SKM-1 (cell line): ENCODE measurements at regions not wholly inside any gene's neighbourhood (a gene's known extent, or its start where the extent isn't known, plus 50 kb on each side); places are given as distances from the start of the nearest gene placed in this dataset.
"Not testable (repeated sequence)": the region's sequence is repeated elsewhere in the genome, so short reads cannot be mapped to it uniquely, and the experiment has no call there.

Experiments used
- DNase-seq: peaks from one replicate; lab custom pipeline; 2025; ENCODE audit not compliant: unreplicated experiment; lab: John Stamatoyannopoulos, UW

GRCh38 chr3:27630885-27631284, 91.2 kb downstream of the EOMES start:
- no peak for DNase-seq

- no peak for DNase-seq
These were observed 92.8 kb downstream of the EOMES start for GRCh38 chr3:27629366-27629765.

GRCh38 chr3:27628026-27628750, 93.9 kb downstream of the EOMES start:
- DNase-seq, result no peak

GRCh38 chr3:27626596-27627118, 95.5 kb downstream of the EOMES start:
- no peak for DNase-seq

GRCh38 chr3:27625864-27626263, 96.3 kb downstream of the EOMES start:
- DNase-seq, result no peak

GRCh38 chr3:27623085-27623753, 98.9 kb downstream of the EOMES start:
- no peak for DNase-seq

GRCh38 chr3:27617552-27617951, 104.6 kb downstream of the EOMES start:
- DNase-seq, result no peak

- no peak for DNase-seq
These were observed 106.1 kb downstream of the EOMES start for GRCh38 chr3:27616031-27616430.

- no peak for DNase-seq
These were observed 106.6 kb downstream of the EOMES start for GRCh38 chr3:27615555-27615954.

GRCh38 chr3:27614592-27614991, 107.5 kb downstream of the EOMES start:
- DNase-seq, result no peak

- DNase-seq, result no peak
These were observed 108.2 kb downstream of the EOMES start for GRCh38 chr3:27613846-27614500.

GRCh38 chr3:27610800-27611525, 111.2 kb downstream of the EOMES start:
- DNase-seq, result no peak

- DNase-seq, result no peak
These were observed 114.8 kb downstream of the EOMES start for GRCh38 chr3:27607370-27607769.

- DNase-seq, result no peak
These were observed 115.6 kb downstream of the EOMES start for GRCh38 chr3:27606537-27606936.

GRCh38 chr3:27601311-27601710, 117.1 kb upstream of the SLC4A7 start:
- not testable (repeated sequence) for DNase-seq

- not testable (repeated sequence) for DNase-seq
These were observed 115.6 kb upstream of the SLC4A7 start for GRCh38 chr3:27599741-27600140.

- DNase-seq, result no peak
These were observed 112.7 kb upstream of the SLC4A7 start for GRCh38 chr3:27596921-27597320.

- DNase-seq, result peak; percentile 47
These were observed 112.2 kb upstream of the SLC4A7 start for GRCh38 chr3:27596334-27596841.

- no peak for DNase-seq
These were observed 110.0 kb upstream of the SLC4A7 start for GRCh38 chr3:27594096-27594690.

GRCh38 chr3:27593173-27593572, 109.0 kb upstream of the SLC4A7 start:
- no peak for DNase-seq
